Spleen (tissue), 7 donors: ENCODE measurements at regions not wholly inside any gene's neighbourhood (a gene's known extent, or its start where the extent isn't known, plus 50 kb on each side); places are given as distances from the start of the nearest gene placed in this dataset.

ENCODE experiments used
- POLR2A ChIP-seq, 3 donors: fragments of 450-650 bp; IDR thresholded peaks; one replicate each; pipeline ENCODE4 v1.5.1; 2017; ENCODE audit warnings: antibody characterized with exemption in 3 of 3, mild to moderate bottlenecking in 1 of 3
- POLR2AphosphoS5 ChIP-seq, 3 donors: sonication (generic); formaldehyde crosslinking; IDR thresholded peaks; one replicate each; pipeline ENCODE4 v1.5.1; 2017; ENCODE audit warnings: antibody characterized with exemption in 3 of 3
- TF ChIP-seq, protein P1 (sequence below), 11 experiments: fragments of 200-600 bp in 7 of 11; fragments of 450-650 bp in 4 of 11; sonication (generic) in 4 of 11; IDR thresholded peaks in 8 of 11; conservative IDR thresholded peaks in 3 of 11; 1 replicate in 7 of 11; 2 replicates in 4 of 11; pipeline versions ENCODE4 v1.4.0 to v1.8.0; 2016 to 2021; ENCODE audit warnings: antibody characterized with exemption in 11 of 11, inconsistent platforms in 4 of 11, mild to moderate bottlenecking in 1 of 11
- donor health status: DM: no; HTN: no; CAD: no; lungs with moderate emphysema.
- donor health status: DM: no; HTN: no; CAD: no.
- donor health status: DM: no; HTN: no; CAD: no.

DNA sequence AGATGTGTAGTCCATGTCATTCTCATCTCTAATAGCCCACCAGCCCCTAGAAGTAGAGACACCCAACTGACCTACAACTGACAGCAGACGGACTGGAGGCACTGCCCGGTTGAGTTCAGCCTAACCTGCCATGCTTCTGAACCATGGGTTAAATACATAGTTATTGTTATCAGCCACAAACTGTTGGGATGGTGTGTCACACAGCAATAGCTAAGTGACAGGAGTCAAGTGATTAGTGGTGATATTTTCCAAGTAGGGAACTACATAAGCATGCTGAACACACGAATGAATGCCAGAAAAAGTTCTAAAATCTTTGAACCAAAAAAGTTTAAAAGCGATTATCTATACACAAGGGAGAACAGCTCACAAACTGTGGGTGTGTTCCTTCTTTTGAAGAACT is 80.1 kb downstream of the SYNE3 start:
- TF ChIP-seq, protein P1, sequence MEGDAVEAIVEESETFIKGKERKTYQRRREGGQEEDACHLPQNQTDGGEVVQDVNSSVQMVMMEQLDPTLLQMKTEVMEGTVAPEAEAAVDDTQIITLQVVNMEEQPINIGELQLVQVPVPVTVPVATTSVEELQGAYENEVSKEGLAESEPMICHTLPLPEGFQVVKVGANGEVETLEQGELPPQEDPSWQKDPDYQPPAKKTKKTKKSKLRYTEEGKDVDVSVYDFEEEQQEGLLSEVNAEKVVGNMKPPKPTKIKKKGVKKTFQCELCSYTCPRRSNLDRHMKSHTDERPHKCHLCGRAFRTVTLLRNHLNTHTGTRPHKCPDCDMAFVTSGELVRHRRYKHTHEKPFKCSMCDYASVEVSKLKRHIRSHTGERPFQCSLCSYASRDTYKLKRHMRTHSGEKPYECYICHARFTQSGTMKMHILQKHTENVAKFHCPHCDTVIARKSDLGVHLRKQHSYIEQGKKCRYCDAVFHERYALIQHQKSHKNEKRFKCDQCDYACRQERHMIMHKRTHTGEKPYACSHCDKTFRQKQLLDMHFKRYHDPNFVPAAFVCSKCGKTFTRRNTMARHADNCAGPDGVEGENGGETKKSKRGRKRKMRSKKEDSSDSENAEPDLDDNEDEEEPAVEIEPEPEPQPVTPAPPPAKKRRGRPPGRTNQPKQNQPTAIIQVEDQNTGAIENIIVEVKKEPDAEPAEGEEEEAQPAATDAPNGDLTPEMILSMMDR (IDR thresholded peaks at IDR 0.05 in 8 of 11, conservative IDR thresholded peaks at IDR 0.05 in 3 of 11): no peak
- TF ChIP-seq POLR2A (IDR thresholded peaks at IDR 0.05): no peak
- TF ChIP-seq POLR2AphosphoS5 (IDR thresholded peaks at IDR 0.05): no peak
